SU-DHL-6 (cell line): ENCODE measurements at regions not wholly inside any gene's neighbourhood (a gene's known extent, or its start where the extent isn't known, plus 50 kb on each side); places are given as distances from the start of the nearest gene placed in this dataset.

ENCODE experiments used
- H2AFZ ChIP-seq: fragments of 200-600 bp; sonication (generic); 2 replicates; pipeline ENCODE4 v1.6.1; 2014; ENCODE audit warnings: low read depth, mild to moderate bottlenecking, moderate library complexity, mixed read lengths, antibody characterized with exemption, low read length; ENCODE audit not compliant: severe bottlenecking
- H3F3A ChIP-seq: fragments of 200-600 bp; shearing (Covaris generic); 2 replicates; pipeline ENCODE4 v1.6.0; 2016; ENCODE audit warnings: antibody characterized with exemption, mild to moderate bottlenecking; ENCODE audit not compliant: insufficient read depth
- H3K27ac ChIP-seq: fragments of 200-600 bp; sonication (generic); 2 replicates; pipeline ENCODE4 v1.5.1; 2016; ENCODE audit warnings: low read depth, mild to moderate bottlenecking, low read length, moderate library complexity, mixed read lengths
- H3K27me3 ChIP-seq: fragments of 200-600 bp; sonication (generic), shearing (Covaris generic); 2 replicates; pipeline ENCODE4 v1.6.0; 2014; ENCODE audit warnings: mild to moderate bottlenecking, low read length
- H3K36me3 ChIP-seq: fragments of 200-600 bp; sonication (generic); 2 replicates; pipeline ENCODE4 v1.6.1; 2014; ENCODE audit warnings: mild to moderate bottlenecking, low read length, mixed read lengths
- H3K4me2 ChIP-seq: fragments of 300-600, 200-600 bp; shearing (Covaris generic), sonication (generic); 2 replicates; pipeline ENCODE4 v1.6.0; 2014; ENCODE audit warnings: low read length, low read depth, mild to moderate bottlenecking; ENCODE audit not compliant: poor library complexity, severe bottlenecking
- H3K4me3 ChIP-seq: fragments of 200-600 bp; sonication (generic); 2 replicates; pipeline ENCODE4 v1.5.1; 2014; ENCODE audit warnings: antibody characterized with exemption, low read length, mild to moderate bottlenecking, mixed read lengths; ENCODE audit not compliant: insufficient read depth, poor library complexity, severe bottlenecking
- H3K79me2 ChIP-seq: fragments of 200-600 bp; sonication (generic); 2 replicates; pipeline ENCODE4 v1.6.1; 2014; ENCODE audit warnings: mild to moderate bottlenecking, low read length, moderate library complexity; ENCODE audit not compliant: insufficient read depth
- H3K9ac ChIP-seq: fragments of 200-600 bp; sonication (generic); 2 replicates; pipeline ENCODE4 v1.7.0; 2014; ENCODE audit warnings: mild to moderate bottlenecking, low read length
- H3K9me2 ChIP-seq: fragments of 200-600 bp; sonication (generic); replicated peaks from 2 replicates; pipeline ENCODE4 v1.6.1; 2014; ENCODE audit warnings: low read length; ENCODE audit not compliant: insufficient read depth
- H3K9me3 ChIP-seq: fragments of 200-600 bp; sonication (generic); 2 replicates; pipeline ENCODE4 v1.6.1; 2014; ENCODE audit warnings: low read length, mixed read lengths; ENCODE audit not compliant: insufficient read depth
- H4K20me1 ChIP-seq: fragments of 200-600 bp; sonication (generic); 2 replicates; pipeline ENCODE4 v1.6.1; 2014; ENCODE audit warnings: low read depth, mild to moderate bottlenecking, antibody characterized with exemption, low read length, moderate library complexity, mixed read lengths
- EZH2phosphoT487 ChIP-seq: fragments of 200-600 bp; sonication (generic), shearing (Covaris generic); conservative IDR thresholded peaks from 2 replicates; pipeline ENCODE4 v1.6.1; 2018; ENCODE audit warnings: mild to moderate bottlenecking, antibody characterized with exemption, low read length, moderate library complexity, mixed read lengths
- TF ChIP-seq, protein P1 (sequence below): fragments of 200-600 bp; sonication (generic); IDR thresholded peaks from one replicate; pipeline ENCODE4 v1.5.1; 2017; ENCODE audit warnings: antibody characterized with exemption, mild to moderate bottlenecking, low read length, moderate library complexity; ENCODE audit not compliant: insufficient read depth, poor library complexity, severe bottlenecking

DNA sequence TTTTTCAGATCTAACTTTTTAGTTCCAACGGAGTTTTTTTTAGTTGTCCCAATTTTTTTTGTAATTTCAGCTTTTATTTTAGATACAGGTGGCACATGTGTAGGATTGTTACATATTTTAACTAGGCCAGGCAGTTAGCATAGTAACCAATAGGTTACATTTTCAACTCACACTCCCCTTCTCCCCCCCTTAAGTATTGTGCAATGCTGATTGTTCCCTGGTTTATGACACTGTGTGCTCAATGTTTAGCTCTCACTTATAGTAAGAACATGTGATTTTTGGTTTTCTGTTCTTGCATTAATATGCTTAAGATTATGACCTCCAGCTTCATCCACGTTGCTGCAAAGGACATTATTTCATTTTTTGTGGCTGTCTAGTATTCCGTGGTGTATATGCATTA lies 503.2 kb downstream of the CDH9 start:
- no peaks in the 10 kb centered on the region for H3K9me2 ChIP-seq
- H3K79me2 ChIP-seq = no peaks in the 10 kb centered on the region
- H3K27ac ChIP-seq = no peak overlapping the region
- no peaks in the 10 kb centered on the region for H3K27me3 ChIP-seq
- TF ChIP-seq, protein P1, sequence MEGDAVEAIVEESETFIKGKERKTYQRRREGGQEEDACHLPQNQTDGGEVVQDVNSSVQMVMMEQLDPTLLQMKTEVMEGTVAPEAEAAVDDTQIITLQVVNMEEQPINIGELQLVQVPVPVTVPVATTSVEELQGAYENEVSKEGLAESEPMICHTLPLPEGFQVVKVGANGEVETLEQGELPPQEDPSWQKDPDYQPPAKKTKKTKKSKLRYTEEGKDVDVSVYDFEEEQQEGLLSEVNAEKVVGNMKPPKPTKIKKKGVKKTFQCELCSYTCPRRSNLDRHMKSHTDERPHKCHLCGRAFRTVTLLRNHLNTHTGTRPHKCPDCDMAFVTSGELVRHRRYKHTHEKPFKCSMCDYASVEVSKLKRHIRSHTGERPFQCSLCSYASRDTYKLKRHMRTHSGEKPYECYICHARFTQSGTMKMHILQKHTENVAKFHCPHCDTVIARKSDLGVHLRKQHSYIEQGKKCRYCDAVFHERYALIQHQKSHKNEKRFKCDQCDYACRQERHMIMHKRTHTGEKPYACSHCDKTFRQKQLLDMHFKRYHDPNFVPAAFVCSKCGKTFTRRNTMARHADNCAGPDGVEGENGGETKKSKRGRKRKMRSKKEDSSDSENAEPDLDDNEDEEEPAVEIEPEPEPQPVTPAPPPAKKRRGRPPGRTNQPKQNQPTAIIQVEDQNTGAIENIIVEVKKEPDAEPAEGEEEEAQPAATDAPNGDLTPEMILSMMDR = no peak
- TF ChIP-seq EZH2phosphoT487 = no peak
- no peak overlapping the region for H3K9ac ChIP-seq
- no peak overlapping the region for H3K4me3 ChIP-seq
- no peak overlapping the region for H3K4me2 ChIP-seq
- H3K36me3 ChIP-seq = no peaks in the 10 kb centered on the region; the same call in 1 of the 2 replicates
- no peak overlapping the region for H2AFZ ChIP-seq
- H3K9me3 ChIP-seq = no peaks in the 10 kb centered on the region
- no peaks in the 10 kb centered on the region for H4K20me1 ChIP-seq
- no peaks in the 10 kb centered on the region; the same call in 1 of the 2 replicates for H3F3A ChIP-seq

DNA sequence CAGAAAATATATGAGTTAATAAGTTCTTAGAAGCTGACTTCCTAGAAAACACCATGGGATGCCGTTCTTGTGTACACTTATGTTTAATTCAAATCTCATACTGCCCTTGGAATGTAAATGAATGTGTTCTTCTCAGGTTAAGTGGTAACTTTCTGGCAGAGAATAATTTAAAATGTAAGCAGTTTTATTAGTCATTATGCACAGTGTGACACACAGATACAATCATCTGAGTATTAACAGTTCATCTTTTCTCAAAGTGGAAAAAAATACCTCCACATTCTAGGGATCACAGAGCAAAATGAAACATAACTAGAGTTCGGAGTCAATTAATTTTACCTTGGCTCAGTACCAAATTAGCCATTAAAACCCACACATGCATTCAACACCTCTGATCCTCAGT lies 508.1 kb downstream of the CDH9 start:
- Histone ChIP-seq H3K9ac (no peak overlapping the region), H3K79me2 (no peaks in the 10 kb centered on the region), H3K27ac (no peak overlapping the region), H3K9me2 (no peaks in the 10 kb centered on the region), H3F3A (no peaks in the 10 kb centered on the region; the same call in 1 of the 2 replicates), H3K4me2 (no peak overlapping the region), H3K4me3 (no peak overlapping the region), H3K27me3 (no peaks in the 10 kb centered on the region), H3K36me3 (peaks cover 1% of the 10 kb centered on the region; the same call in 1 of the 2 replicates), H2AFZ (peak overlapping the region; percentile 89), H3K9me3 (peaks cover 1% of the 10 kb centered on the region; the same call in 1 of the 2 replicates), H4K20me1 (no peaks in the 10 kb centered on the region)
- TF ChIP-seq EZH2phosphoT487 = no peak
- TF ChIP-seq, protein P1 = no peak

DNA sequence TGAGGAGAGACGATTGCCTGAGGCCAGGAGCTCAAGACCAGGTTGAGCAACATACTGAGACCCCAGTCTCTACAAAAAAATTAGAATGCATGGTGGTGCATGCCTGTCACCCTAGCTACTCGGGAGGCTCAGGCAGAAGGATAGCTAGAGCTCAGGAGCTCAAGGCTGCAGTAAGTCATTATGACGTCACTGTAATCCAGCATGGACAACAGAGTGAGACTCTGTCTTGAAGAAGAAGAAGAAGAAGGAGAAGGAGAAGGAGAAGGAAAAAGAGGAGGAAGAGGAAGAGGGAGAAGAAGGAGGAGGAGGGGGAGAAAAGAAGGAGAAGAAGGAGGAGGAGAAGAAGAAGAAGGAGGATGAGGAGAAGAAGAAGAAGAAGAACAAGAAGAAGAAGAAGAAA lies 519.1 kb downstream of the CDH9 start:
- Histone ChIP-seq H3K9me3 (peaks cover 3% of the 10 kb centered on the region; the same call in 1 of the 2 replicates), H3K4me2 (no peak overlapping the region), H3K36me3 (no peaks in the 10 kb centered on the region; the same call in 1 of the 2 replicates), H3K27me3 (no peaks in the 10 kb centered on the region), H3K9me2 (no peaks in the 10 kb centered on the region), H2AFZ (no peak overlapping the region), H3K27ac (no peak overlapping the region), H3K4me3 (no peak overlapping the region), H4K20me1 (no peaks in the 10 kb centered on the region), H3K9ac (no peak overlapping the region), H3K79me2 (no peaks in the 10 kb centered on the region), H3F3A (no peaks in the 10 kb centered on the region)
- TF ChIP-seq, protein P1 = no peak

GRCh38 chr5:26518065-26518464 lies 520.3 kb downstream of the CDH9 start:
- no peak overlapping the region for H2AFZ ChIP-seq
- H3K27me3 ChIP-seq = no peaks in the 10 kb centered on the region
- H3K9me2 ChIP-seq = no peaks in the 10 kb centered on the region
- H3K4me3 ChIP-seq = no peak overlapping the region
- H3K9me3 ChIP-seq = peaks cover 3% of the 10 kb centered on the region; the same call in 1 of the 2 replicates
- no peaks in the 10 kb centered on the region for H3F3A ChIP-seq
- H4K20me1 ChIP-seq = no peaks in the 10 kb centered on the region
- no peak overlapping the region for H3K27ac ChIP-seq
- TF ChIP-seq, protein P1 = no peak
- no peak for TF ChIP-seq EZH2phosphoT487
- no peaks in the 10 kb centered on the region for H3K79me2 ChIP-seq
- no peaks in the 10 kb centered on the region; the same call in 1 of the 2 replicates for H3K36me3 ChIP-seq
- no peak overlapping the region for H3K4me2 ChIP-seq
- no peak overlapping the region for H3K9ac ChIP-seq
